Neural cell (in vitro differentiated cells): ENCODE measurements at regions not wholly inside any gene's neighbourhood (a gene's known extent, or its start where the extent isn't known, plus 50 kb on each side); places are given as distances from the start of the nearest gene placed in this dataset.

Source experiments
- EP300 ChIP-seq: fragments of 450-650 bp; conservative IDR thresholded peaks from 2 replicates; pipeline ENCODE4 v1.6.1; 2014; ENCODE audit warnings: antibody characterized with exemption, mild to moderate bottlenecking, moderate library complexity; ENCODE audit not compliant: poor library complexity, severe bottlenecking
- POLR2AphosphoS5 ChIP-seq: IDR thresholded peaks from 2 replicates; pipeline ENCODE4 v1.6.1; 2012
- SMC3 ChIP-seq: fragments of 450-650 bp; conservative IDR thresholded peaks from 2 replicates; pipeline ENCODE4 v1.6.1; 2014; ENCODE audit warnings: antibody characterized with exemption, mild to moderate bottlenecking, moderate library complexity; ENCODE audit not compliant: poor library complexity
- TF ChIP-seq, protein P1 (sequence below): fragments of 450-650 bp; IDR thresholded peaks from 2 replicates; pipeline ENCODE4 v1.5.1; 2014; ENCODE audit warnings: antibody characterized with exemption, mild to moderate bottlenecking, moderate library complexity; ENCODE audit not compliant: poor library complexity, severe bottlenecking
- TF ChIP-seq, protein P2 (sequence below): IDR thresholded peaks from 2 replicates; pipeline ENCODE4 v1.6.1; 2012; ENCODE audit warnings: borderline replicate concordance

DNA sequence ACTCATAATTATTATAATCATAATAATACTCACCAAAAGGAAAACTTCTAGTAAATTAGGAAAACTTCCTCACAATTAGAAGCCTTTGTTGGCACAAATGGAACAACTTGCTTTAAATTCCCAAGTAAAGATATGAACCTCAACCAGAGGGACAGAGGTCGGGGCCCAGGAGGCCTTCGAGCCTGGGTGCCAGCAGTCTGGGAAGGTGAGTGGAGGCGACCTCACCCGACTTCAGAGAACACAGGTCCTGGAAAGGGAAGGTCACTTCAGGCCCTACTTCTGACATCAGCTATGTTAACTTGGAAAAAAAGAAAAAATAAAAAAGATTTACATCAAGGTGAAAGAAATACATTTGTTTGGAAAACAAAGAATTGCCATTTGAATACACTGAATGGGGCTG is 350.0 kb upstream of the MYT1L start:
- TF ChIP-seq, protein P1, sequence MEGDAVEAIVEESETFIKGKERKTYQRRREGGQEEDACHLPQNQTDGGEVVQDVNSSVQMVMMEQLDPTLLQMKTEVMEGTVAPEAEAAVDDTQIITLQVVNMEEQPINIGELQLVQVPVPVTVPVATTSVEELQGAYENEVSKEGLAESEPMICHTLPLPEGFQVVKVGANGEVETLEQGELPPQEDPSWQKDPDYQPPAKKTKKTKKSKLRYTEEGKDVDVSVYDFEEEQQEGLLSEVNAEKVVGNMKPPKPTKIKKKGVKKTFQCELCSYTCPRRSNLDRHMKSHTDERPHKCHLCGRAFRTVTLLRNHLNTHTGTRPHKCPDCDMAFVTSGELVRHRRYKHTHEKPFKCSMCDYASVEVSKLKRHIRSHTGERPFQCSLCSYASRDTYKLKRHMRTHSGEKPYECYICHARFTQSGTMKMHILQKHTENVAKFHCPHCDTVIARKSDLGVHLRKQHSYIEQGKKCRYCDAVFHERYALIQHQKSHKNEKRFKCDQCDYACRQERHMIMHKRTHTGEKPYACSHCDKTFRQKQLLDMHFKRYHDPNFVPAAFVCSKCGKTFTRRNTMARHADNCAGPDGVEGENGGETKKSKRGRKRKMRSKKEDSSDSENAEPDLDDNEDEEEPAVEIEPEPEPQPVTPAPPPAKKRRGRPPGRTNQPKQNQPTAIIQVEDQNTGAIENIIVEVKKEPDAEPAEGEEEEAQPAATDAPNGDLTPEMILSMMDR: no peak
- no peak for TF ChIP-seq SMC3
- TF ChIP-seq, protein P2, sequence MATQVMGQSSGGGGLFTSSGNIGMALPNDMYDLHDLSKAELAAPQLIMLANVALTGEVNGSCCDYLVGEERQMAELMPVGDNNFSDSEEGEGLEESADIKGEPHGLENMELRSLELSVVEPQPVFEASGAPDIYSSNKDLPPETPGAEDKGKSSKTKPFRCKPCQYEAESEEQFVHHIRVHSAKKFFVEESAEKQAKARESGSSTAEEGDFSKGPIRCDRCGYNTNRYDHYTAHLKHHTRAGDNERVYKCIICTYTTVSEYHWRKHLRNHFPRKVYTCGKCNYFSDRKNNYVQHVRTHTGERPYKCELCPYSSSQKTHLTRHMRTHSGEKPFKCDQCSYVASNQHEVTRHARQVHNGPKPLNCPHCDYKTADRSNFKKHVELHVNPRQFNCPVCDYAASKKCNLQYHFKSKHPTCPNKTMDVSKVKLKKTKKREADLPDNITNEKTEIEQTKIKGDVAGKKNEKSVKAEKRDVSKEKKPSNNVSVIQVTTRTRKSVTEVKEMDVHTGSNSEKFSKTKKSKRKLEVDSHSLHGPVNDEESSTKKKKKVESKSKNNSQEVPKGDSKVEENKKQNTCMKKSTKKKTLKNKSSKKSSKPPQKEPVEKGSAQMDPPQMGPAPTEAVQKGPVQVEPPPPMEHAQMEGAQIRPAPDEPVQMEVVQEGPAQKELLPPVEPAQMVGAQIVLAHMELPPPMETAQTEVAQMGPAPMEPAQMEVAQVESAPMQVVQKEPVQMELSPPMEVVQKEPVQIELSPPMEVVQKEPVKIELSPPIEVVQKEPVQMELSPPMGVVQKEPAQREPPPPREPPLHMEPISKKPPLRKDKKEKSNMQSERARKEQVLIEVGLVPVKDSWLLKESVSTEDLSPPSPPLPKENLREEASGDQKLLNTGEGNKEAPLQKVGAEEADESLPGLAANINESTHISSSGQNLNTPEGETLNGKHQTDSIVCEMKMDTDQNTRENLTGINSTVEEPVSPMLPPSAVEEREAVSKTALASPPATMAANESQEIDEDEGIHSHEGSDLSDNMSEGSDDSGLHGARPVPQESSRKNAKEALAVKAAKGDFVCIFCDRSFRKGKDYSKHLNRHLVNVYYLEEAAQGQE: no peak
- no peak for TF ChIP-seq POLR2AphosphoS5
- no peak for TF ChIP-seq EP300
